ENCODE measurements at regions not wholly inside any gene's neighbourhood (a gene's known extent, or its start where the extent isn't known, plus 50 kb on each side); places are given as distances from the start of the nearest gene placed in this dataset.

DNA sequence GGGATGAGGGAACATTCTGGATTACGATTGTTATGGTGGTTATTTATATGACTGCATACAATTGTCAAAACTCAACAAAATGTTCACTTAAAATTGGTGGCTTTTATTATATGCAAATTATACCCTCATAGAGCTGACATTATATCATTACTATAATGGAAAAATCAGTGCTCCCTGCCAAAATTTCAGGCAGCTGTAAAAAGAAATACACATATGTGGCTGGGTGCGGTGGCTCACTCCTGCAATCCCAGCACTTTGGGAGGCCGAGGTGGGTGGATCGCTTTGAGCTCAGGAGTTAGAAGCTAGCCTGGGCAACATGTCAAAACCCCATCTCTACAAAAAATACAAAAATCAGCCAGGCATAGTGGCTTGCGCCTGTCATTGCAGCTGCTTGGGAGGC lies 75.8 kb upstream of the SULF2 start:
- TF ChIP-seq, protein P1, sequence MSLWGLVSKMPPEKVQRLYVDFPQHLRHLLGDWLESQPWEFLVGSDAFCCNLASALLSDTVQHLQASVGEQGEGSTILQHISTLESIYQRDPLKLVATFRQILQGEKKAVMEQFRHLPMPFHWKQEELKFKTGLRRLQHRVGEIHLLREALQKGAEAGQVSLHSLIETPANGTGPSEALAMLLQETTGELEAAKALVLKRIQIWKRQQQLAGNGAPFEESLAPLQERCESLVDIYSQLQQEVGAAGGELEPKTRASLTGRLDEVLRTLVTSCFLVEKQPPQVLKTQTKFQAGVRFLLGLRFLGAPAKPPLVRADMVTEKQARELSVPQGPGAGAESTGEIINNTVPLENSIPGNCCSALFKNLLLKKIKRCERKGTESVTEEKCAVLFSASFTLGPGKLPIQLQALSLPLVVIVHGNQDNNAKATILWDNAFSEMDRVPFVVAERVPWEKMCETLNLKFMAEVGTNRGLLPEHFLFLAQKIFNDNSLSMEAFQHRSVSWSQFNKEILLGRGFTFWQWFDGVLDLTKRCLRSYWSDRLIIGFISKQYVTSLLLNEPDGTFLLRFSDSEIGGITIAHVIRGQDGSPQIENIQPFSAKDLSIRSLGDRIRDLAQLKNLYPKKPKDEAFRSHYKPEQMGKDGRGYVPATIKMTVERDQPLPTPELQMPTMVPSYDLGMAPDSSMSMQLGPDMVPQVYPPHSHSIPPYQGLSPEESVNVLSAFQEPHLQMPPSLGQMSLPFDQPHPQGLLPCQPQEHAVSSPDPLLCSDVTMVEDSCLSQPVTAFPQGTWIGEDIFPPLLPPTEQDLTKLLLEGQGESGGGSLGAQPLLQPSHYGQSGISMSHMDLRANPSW (CRISPR knock-in tag; IDR thresholded peaks at IDR 0.05; ENCODE audit: borderline replicate concordance): no peak
- TF ChIP-seq, protein P2, sequence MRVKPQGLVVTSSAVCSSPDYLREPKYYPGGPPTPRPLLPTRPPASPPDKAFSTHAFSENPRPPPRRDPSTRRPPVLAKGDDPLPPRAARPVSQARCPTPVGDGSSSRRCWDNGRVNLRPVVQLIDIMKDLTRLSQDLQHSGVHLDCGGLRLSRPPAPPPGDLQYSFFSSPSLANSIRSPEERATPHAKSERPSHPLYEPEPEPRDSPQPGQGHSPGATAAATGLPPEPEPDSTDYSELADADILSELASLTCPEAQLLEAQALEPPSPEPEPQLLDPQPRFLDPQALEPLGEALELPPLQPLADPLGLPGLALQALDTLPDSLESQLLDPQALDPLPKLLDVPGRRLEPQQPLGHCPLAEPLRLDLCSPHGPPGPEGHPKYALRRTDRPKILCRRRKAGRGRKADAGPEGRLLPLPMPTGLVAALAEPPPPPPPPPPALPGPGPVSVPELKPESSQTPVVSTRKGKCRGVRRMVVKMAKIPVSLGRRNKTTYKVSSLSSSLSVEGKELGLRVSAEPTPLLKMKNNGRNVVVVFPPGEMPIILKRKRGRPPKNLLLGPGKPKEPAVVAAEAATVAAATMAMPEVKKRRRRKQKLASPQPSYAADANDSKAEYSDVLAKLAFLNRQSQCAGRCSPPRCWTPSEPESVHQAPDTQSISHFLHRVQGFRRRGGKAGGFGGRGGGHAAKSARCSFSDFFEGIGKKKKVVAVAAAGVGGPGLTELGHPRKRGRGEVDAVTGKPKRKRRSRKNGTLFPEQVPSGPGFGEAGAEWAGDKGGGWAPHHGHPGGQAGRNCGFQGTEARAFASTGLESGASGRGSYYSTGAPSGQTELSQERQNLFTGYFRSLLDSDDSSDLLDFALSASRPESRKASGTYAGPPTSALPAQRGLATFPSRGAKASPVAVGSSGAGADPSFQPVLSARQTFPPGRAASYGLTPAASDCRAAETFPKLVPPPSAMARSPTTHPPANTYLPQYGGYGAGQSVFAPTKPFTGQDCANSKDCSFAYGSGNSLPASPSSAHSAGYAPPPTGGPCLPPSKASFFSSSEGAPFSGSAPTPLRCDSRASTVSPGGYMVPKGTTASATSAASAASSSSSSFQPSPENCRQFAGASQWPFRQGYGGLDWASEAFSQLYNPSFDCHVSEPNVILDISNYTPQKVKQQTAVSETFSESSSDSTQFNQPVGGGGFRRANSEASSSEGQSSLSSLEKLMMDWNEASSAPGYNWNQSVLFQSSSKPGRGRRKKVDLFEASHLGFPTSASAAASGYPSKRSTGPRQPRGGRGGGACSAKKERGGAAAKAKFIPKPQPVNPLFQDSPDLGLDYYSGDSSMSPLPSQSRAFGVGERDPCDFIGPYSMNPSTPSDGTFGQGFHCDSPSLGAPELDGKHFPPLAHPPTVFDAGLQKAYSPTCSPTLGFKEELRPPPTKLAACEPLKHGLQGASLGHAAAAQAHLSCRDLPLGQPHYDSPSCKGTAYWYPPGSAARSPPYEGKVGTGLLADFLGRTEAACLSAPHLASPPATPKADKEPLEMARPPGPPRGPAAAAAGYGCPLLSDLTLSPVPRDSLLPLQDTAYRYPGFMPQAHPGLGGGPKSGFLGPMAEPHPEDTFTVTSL (CRISPR knock-in tag; IDR thresholded peaks at IDR 0.05; ENCODE audit: borderline replicate concordance): no peak
